HG02798 (cell line): ENCODE measurements at regions not wholly inside any gene's neighbourhood (a gene's known extent, or its start where the extent isn't known, plus 50 kb on each side); places are given as distances from the start of the nearest gene placed in this dataset.
"Not testable (repeated sequence)": the region's sequence is repeated elsewhere in the genome, so short reads cannot be mapped to it uniquely, and the experiment has no call there.

Experiments
- ATAC-seq: cut with Tn5 transposase; IDR thresholded peaks from one replicate; pipeline ENCODE4 v1.9.1; 2021; ENCODE audit warnings: mild to moderate bottlenecking; ENCODE audit not compliant: unreplicated experiment, poor library complexity

- ATAC-seq = no peak
Measured at GRCh38 chr12:59370933-59371332, 224.9 kb upstream of the SLC16A7 start.

- ATAC-seq = no peak
Measured at GRCh38 chr12:59365133-59365532, 230.7 kb upstream of the SLC16A7 start.

GRCh38 chr12:59357811-59358210 lies 238.0 kb upstream of the SLC16A7 start:
- peak; percentile 38 for ATAC-seq

- ATAC-seq = not testable (repeated sequence)
Measured at GRCh38 chr12:59346248-59346647, 249.6 kb upstream of the SLC16A7 start.

- no peak for ATAC-seq
Measured at GRCh38 chr12:59345406-59345805, 250.4 kb upstream of the SLC16A7 start.

- no peak for ATAC-seq
Measured at GRCh38 chr12:59344224-59344623, 251.6 kb upstream of the SLC16A7 start.

- no peak for ATAC-seq
Measured at GRCh38 chr12:59329462-59329861, 266.4 kb upstream of the SLC16A7 start.

- ATAC-seq = not testable (repeated sequence)
Measured at GRCh38 chr12:59328395-59329075, 267.3 kb upstream of the SLC16A7 start.

- not testable (repeated sequence) for ATAC-seq
Measured at GRCh38 chr12:59326457-59326856, 269.4 kb upstream of the SLC16A7 start.

- no peak for ATAC-seq
Measured at GRCh38 chr12:59322473-59322872, 273.4 kb upstream of the SLC16A7 start.

- no peak for ATAC-seq
Measured at GRCh38 chr12:59321278-59321677, 274.6 kb upstream of the SLC16A7 start.

GRCh38 chr12:59320112-59320511 lies 275.7 kb upstream of the SLC16A7 start:
- ATAC-seq = no peak

GRCh38 chr12:59318940-59319339 lies 276.9 kb upstream of the SLC16A7 start:
- no peak for ATAC-seq

GRCh38 chr12:59317598-59317997 lies 278.2 kb upstream of the SLC16A7 start:
- no peak for ATAC-seq

GRCh38 chr12:59316938-59317337 lies 278.9 kb upstream of the SLC16A7 start:
- ATAC-seq = no peak

- ATAC-seq = not testable (repeated sequence)
Measured at GRCh38 chr12:59316354-59316753, 279.5 kb upstream of the SLC16A7 start.

GRCh38 chr12:59314209-59314608 lies 281.6 kb upstream of the SLC16A7 start:
- ATAC-seq = no peak

GRCh38 chr12:59304077-59304721 lies 291.6 kb upstream of the SLC16A7 start:
- ATAC-seq = no peak

GRCh38 chr12:59298296-59298695 lies 297.5 kb upstream of the SLC16A7 start:
- ATAC-seq = no peak

- no peak for ATAC-seq
Measured at GRCh38 chr12:59294221-59294620, 301.6 kb upstream of the SLC16A7 start.

GRCh38 chr12:59282999-59283398 lies 312.8 kb upstream of the SLC16A7 start:
- no peak for ATAC-seq

GRCh38 chr12:59273561-59273960 lies 322.3 kb upstream of the SLC16A7 start:
- not testable (repeated sequence) for ATAC-seq
